Prostate gland (tissue), 2 donors: ENCODE measurements at regions not wholly inside any gene's neighbourhood (a gene's known extent, or its start where the extent isn't known, plus 50 kb on each side); places are given as distances from the start of the nearest gene placed in this dataset.

Experiments used
- DNase-seq: peaks from one replicate; pipeline ENCODE4 v3.0.0-alpha.2; 2019; ENCODE audit warnings: low spot score
- H3K27ac ChIP-seq, 2 donors: fragments of 200-600 bp; sonication (generic); 2 replicates each; pipeline ENCODE4 v1.5.1; 2017 to 2019
- H3K27me3 ChIP-seq: fragments of 200-600 bp; sonication (generic); replicated peaks from 2 replicates; pipeline ENCODE4 v1.5.1; 2019; ENCODE audit not compliant: insufficient read depth
- H3K36me3 ChIP-seq, 2 donors: fragments of 200-600 bp; sonication (generic); 1 replicate in 1 of 2; 2 replicates in 1 of 2; pipeline versions ENCODE4 v1.5.1 to v1.8.1; 2017 to 2019
- H3K4me1 ChIP-seq: fragments of 200-600 bp; sonication (generic); replicated peaks from 2 replicates; pipeline ENCODE4 v1.5.1; 2019
- H3K4me3 ChIP-seq, 2 donors: fragments of 200-600 bp; sonication (generic); 2 replicates each; pipeline ENCODE4 v1.5.1; 2017 to 2019
- H3K9me3 ChIP-seq: fragments of 200-600 bp; sonication (generic); 2 replicates; pipeline ENCODE4 v1.5.1; 2017
- CTCF ChIP-seq, 4 experiments: fragments of 200-600 bp in 2 of 4; fragments of 450-650 bp in 2 of 4; sonication (generic) in 2 of 4; IDR thresholded peaks; 1 replicate in 3 of 4; 2 replicates in 1 of 4; pipeline ENCODE4 v1.5.1; 2016 to 2019; ENCODE audit warnings: antibody characterized with exemption in 4 of 4, mild to moderate bottlenecking in 2 of 4, moderate library complexity in 2 of 4
- POLR2A ChIP-seq: fragments of 450-650 bp; IDR thresholded peaks from one replicate; pipeline ENCODE4 v1.6.1; 2016; ENCODE audit warnings: antibody characterized with exemption, mild to moderate bottlenecking
- POLR2AphosphoS5 ChIP-seq: sonication (generic); formaldehyde crosslinking; IDR thresholded peaks from one replicate; pipeline ENCODE4 v1.6.1; 2017; ENCODE audit warnings: antibody characterized with exemption
- WGBS: methylation state at CpG from one replicate; pipeline ENCODE4 v1.1.5; 2018; 5-methylcytosine and 5-hydroxymethylcytosine counted together
- intact Hi-C: fragments of 100-400 bp; cut with DNase I; formaldehyde crosslinking; loops from one replicate; pipeline ENCODE4 v1.14.2; 2022

- H3K9me3 ChIP-seq: no peaks in the 10 kb centered on the region
- TF ChIP-seq POLR2A (no peak), CTCF (IDR thresholded peaks at IDR 0.05) (no peak), POLR2AphosphoS5 (no peak)
- no peaks in the 10 kb centered on the region for H3K36me3 ChIP-seq
- no peak overlapping the region for H3K27ac ChIP-seq
- no peaks in the 10 kb centered on the region for H3K27me3 ChIP-seq
- 47% methylated on average over 6 of the region's 6 CpGs for WGBS
- no peaks in the 10 kb centered on the region for H3K4me1 ChIP-seq
- H3K4me3 ChIP-seq: no peak overlapping the region
- no peak for DNase-seq
- intact Hi-C loops: no loop called here
Observed at GRCh38 chr4:54484383-54484782, 173.4 kb upstream of the KIT start.

GRCh38 chr4:54487491-54487890, 170.3 kb upstream of the KIT start:
- no peaks in the 10 kb centered on the region for H3K36me3 ChIP-seq
- no peak overlapping the region for H3K27ac ChIP-seq
- intact Hi-C loops: no loop called here
- no peaks in the 10 kb centered on the region for H3K27me3 ChIP-seq
- TF ChIP-seq CTCF (IDR thresholded peaks at IDR 0.05): no peak
- no peak for TF ChIP-seq POLR2A
- TF ChIP-seq POLR2AphosphoS5: no peak
- H3K4me3 ChIP-seq: no peak overlapping the region
- WGBS: 95% methylated on average over 2 of the region's 2 CpGs
- no peaks in the 10 kb centered on the region for H3K4me1 ChIP-seq
- H3K9me3 ChIP-seq: no peaks in the 10 kb centered on the region
- no peak for DNase-seq

GRCh38 chr4:54493862-54494261, 163.9 kb upstream of the KIT start:
- TF ChIP-seq CTCF (IDR thresholded peaks at IDR 0.05) (no peak), POLR2AphosphoS5 (no peak), POLR2A (no peak)
- DNase-seq: no peak
- Histone ChIP-seq H3K36me3 (no peaks in the 10 kb centered on the region), H3K27me3 (no peaks in the 10 kb centered on the region), H3K4me3 (no peak overlapping the region), H3K4me1 (no peaks in the 10 kb centered on the region), H3K9me3 (no peaks in the 10 kb centered on the region), H3K27ac (no peak overlapping the region)
- intact Hi-C loops: no loop called here
- 83% methylated on average over 3 of the region's 3 CpGs for WGBS

- Histone ChIP-seq H3K27me3 (no peaks in the 10 kb centered on the region), H3K9me3 (no peaks in the 10 kb centered on the region), H3K4me3 (no peak overlapping the region), H3K4me1 (no peaks in the 10 kb centered on the region), H3K27ac (no peak overlapping the region), H3K36me3 (no peaks in the 10 kb centered on the region)
- no peak for DNase-seq
- TF ChIP-seq POLR2AphosphoS5 (no peak), CTCF (IDR thresholded peaks at IDR 0.05) (no peak), POLR2A (no peak)
- 76% methylated on average over 7 of the region's 7 CpGs for WGBS
- intact Hi-C loops: no loop called here
Observed at GRCh38 chr4:54495091-54495490, 162.7 kb upstream of the KIT start.

- no peaks in the 10 kb centered on the region for H3K4me1 ChIP-seq
- no peak for DNase-seq
- 93% methylated on average over 3 of the region's 3 CpGs for WGBS
Observed at GRCh38 chr4:54495641-54496040, 162.1 kb upstream of the KIT start.

More at GRCh38 chr4:54495641-54496040, 162.1 kb upstream of the KIT start:
- Histone ChIP-seq H3K9me3 (no peaks in the 10 kb centered on the region), H3K27ac (no peak overlapping the region), H3K36me3 (no peaks in the 10 kb centered on the region), H3K27me3 (no peaks in the 10 kb centered on the region), H3K4me3 (no peak overlapping the region)
- intact Hi-C loops: no loop called here
- TF ChIP-seq CTCF (IDR thresholded peaks at IDR 0.05) (no peak), POLR2A (no peak), POLR2AphosphoS5 (no peak)
